Smooth muscle cell (in vitro differentiated cells): ENCODE measurements at regions not wholly inside any gene's neighbourhood (a gene's known extent, or its start where the extent isn't known, plus 50 kb on each side); places are given as distances from the start of the nearest gene placed in this dataset.

ENCODE experiments used
- DNase-seq: peaks from one replicate; lab custom pipeline; 2025; ENCODE audit not compliant: unreplicated experiment; lab: John Stamatoyannopoulos, UW
- H2AFZ ChIP-seq: fragments of 200-600 bp; sonication (generic); 2 replicates; pipeline ENCODE4 v1.6.0; 2016; ENCODE audit warnings: antibody characterized with exemption, low read depth, mild to moderate bottlenecking
- H3F3A ChIP-seq: fragments of 200-600 bp; sonication (generic); 2 replicates; pipeline ENCODE4 v1.6.0; 2017; ENCODE audit warnings: antibody characterized with exemption, low read depth
- H3K27ac ChIP-seq: fragments of 200-600 bp; sonication (generic); 2 replicates; pipeline ENCODE4 v1.5.1; 2016; ENCODE audit warnings: low read depth, mild to moderate bottlenecking
- H3K27me3 ChIP-seq: fragments of 200-600 bp; sonication (generic); 2 replicates; pipeline ENCODE4 v1.6.1; 2016; ENCODE audit warnings: low read depth, mild to moderate bottlenecking
- H3K36me3 ChIP-seq: fragments of 200-600 bp; sonication (generic); 2 replicates; pipeline ENCODE4 v1.5.1; 2016; ENCODE audit warnings: low read depth
- H3K4me1 ChIP-seq: fragments of 200-600 bp; sonication (generic); 2 replicates; pipeline ENCODE4 v1.5.1; 2016; ENCODE audit warnings: low read depth
- H3K4me2 ChIP-seq: fragments of 200-600 bp; sonication (generic); 2 replicates; pipeline ENCODE4 v1.6.0; 2016; ENCODE audit warnings: mild to moderate bottlenecking
- H3K4me3 ChIP-seq: fragments of 200-600 bp; sonication (generic); 2 replicates; pipeline ENCODE4 v1.5.1; 2016; ENCODE audit warnings: mild to moderate bottlenecking
- H3K79me2 ChIP-seq: fragments of 200-600 bp; sonication (generic); 2 replicates; pipeline ENCODE4 v1.6.0; 2016; ENCODE audit warnings: low read depth, mild to moderate bottlenecking
- H3K9ac ChIP-seq: fragments of 200-600 bp; sonication (generic); 2 replicates; pipeline ENCODE4 v1.6.0; 2016; ENCODE audit warnings: low read depth
- H3K9me3 ChIP-seq: fragments of 200-600 bp; sonication (generic); replicated peaks from 2 replicates; pipeline ENCODE4 v1.5.1; 2016; ENCODE audit warnings: low read depth
- H4K20me1 ChIP-seq: fragments of 200-600 bp; sonication (generic); 2 replicates; pipeline ENCODE4 v1.6.0; 2016; ENCODE audit warnings: low read depth
- WGBS: methylation state at CpG from one replicate; pipeline ENCODE4 v1.1.7; 2016; ENCODE audit warnings: low lambda C conversion rate; 5-methylcytosine and 5-hydroxymethylcytosine counted together
- TF ChIP-seq, protein P1 (sequence below): fragments of 200-600 bp; sonication (generic); IDR thresholded peaks from 2 replicates; pipeline ENCODE4 v1.5.1; 2017; ENCODE audit warnings: borderline replicate concordance, mild to moderate bottlenecking, antibody characterized with exemption; ENCODE audit not compliant: insufficient read depth, poor library complexity, severe bottlenecking

DNA sequence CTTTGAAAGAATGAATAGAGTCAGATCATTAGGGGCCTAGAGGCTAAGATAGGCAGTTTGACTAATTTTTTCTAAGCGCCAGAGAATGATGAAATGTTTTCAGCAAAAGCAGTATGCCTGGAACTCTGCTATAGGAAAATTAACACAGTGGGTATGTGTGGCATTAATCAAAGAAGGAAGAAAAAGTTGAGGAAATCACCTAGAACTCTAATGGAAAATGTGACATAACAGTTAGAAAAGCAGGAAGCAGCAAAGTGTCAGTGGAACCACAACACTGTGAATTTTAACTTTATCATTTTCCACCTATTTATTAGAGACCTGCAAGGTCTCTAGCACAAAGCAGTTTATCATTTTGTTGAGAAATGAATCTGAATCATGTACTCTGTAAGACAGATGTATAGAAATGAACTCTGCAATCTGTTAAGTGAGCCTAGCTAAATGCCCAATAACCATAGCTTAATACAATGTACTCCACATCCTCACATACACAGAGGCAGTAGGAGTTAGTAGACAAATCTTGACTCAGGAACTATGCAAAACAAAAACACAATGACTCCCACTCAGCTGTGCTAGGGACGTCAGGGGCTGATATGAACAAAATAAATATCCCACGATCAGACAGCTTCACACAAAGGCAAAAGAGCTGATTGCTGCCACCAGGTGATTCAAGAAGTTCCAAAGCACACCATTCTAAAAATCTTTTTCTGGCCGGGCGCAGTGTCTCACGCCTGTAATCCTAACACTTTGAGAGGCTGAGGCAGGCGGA is 500.7 kb upstream of the NFIA start:
- H3K27me3 ChIP-seq: no peaks in the 10 kb centered on the region
- H3K27ac ChIP-seq: no peak overlapping the region
- H3K79me2 ChIP-seq: no peaks in the 10 kb centered on the region
- H3K4me1 ChIP-seq: no peaks in the 10 kb centered on the region
- H4K20me1 ChIP-seq: no peaks in the 10 kb centered on the region
- 88% methylated on average over 7 of the region's 7 CpGs for WGBS
- H2AFZ ChIP-seq: no peak overlapping the region
- no peak overlapping the region for H3K4me3 ChIP-seq
- H3K9me3 ChIP-seq: no peaks in the 10 kb centered on the region
- H3K4me2 ChIP-seq: no peak overlapping the region
- no peaks in the 10 kb centered on the region for H3F3A ChIP-seq
- DNase-seq: no peak
- TF ChIP-seq, protein P1, sequence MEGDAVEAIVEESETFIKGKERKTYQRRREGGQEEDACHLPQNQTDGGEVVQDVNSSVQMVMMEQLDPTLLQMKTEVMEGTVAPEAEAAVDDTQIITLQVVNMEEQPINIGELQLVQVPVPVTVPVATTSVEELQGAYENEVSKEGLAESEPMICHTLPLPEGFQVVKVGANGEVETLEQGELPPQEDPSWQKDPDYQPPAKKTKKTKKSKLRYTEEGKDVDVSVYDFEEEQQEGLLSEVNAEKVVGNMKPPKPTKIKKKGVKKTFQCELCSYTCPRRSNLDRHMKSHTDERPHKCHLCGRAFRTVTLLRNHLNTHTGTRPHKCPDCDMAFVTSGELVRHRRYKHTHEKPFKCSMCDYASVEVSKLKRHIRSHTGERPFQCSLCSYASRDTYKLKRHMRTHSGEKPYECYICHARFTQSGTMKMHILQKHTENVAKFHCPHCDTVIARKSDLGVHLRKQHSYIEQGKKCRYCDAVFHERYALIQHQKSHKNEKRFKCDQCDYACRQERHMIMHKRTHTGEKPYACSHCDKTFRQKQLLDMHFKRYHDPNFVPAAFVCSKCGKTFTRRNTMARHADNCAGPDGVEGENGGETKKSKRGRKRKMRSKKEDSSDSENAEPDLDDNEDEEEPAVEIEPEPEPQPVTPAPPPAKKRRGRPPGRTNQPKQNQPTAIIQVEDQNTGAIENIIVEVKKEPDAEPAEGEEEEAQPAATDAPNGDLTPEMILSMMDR: no peak
- H3K9ac ChIP-seq: no peak overlapping the region
- no peaks in the 10 kb centered on the region for H3K36me3 ChIP-seq

DNA sequence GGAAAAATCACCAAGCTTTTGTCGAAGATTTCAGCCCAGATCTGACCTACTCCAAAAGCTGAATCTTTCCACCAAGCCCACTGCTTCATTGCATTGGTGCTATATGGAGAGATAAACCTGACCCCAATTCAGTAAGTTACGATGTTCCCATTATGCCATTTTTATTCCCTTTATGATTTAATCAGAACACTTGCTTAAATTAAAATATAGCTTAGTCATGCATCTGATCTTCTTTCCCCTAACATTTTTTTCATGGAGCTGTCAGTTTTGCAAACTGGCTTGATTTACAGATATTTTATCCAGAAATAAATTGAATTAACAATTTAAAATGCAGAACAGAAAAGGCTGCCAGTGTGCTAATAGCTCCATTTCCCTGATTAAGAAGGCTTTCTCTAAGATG is 503.5 kb upstream of the C1orf87 start:
- Histone ChIP-seq H2AFZ (no peak overlapping the region), H3K36me3 (no peaks in the 10 kb centered on the region), H3K27me3 (no peaks in the 10 kb centered on the region), H3K4me1 (no peaks in the 10 kb centered on the region), H3K4me3 (no peak overlapping the region), H3K27ac (no peak overlapping the region), H3K9ac (no peak overlapping the region), H3K79me2 (no peaks in the 10 kb centered on the region), H3K9me3 (no peaks in the 10 kb centered on the region), H3F3A (no peaks in the 10 kb centered on the region), H3K4me2 (no peak overlapping the region), H4K20me1 (no peaks in the 10 kb centered on the region)
- WGBS: 91% methylated on average over 2 of the region's 2 CpGs
- TF ChIP-seq, protein P1: no peak
- no peak for DNase-seq

DNA sequence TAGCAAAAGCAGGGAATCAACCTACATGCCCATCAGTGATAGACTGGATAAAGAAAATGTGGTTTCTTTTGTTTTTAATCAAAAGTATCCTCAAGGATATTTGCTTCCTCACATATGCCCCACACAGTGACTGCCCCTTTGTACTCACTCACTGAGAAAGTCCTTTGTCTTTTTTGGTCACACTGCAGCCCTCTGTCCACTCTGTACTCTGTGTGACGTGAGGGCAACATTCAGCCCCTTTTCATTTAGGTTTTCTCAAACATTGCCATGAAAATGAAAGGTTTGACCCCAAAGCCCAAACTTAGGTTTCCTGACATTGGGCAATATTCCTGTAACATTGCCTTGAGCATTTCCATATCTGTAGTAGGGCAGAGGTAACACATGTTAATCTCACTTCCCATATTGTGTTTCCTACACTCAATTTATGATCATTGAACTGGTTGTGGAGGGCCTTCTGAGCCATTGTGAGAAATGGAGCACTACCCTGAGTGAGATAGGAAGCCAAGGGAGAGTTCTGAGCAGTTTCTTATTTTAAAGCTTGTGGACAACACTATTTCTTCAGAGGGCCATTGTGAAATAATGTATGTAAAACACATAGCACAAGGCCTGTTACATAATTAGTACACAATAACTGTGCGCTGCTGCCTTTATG is 501.9 kb upstream of the C1orf87 start:
- Histone ChIP-seq H3K79me2 (no peaks in the 10 kb centered on the region), H3K27me3 (no peaks in the 10 kb centered on the region), H3K27ac (no peak overlapping the region), H3K4me2 (no peak overlapping the region), H3K9ac (no peak overlapping the region), H3K4me1 (no peaks in the 10 kb centered on the region), H4K20me1 (no peaks in the 10 kb centered on the region), H3F3A (no peaks in the 10 kb centered on the region), H3K36me3 (no peaks in the 10 kb centered on the region), H3K9me3 (no peaks in the 10 kb centered on the region), H2AFZ (no peak overlapping the region), H3K4me3 (no peak overlapping the region)
- DNase-seq: no peak
- WGBS: 98% methylated on average over 2 of the region's 2 CpGs
- TF ChIP-seq, protein P1: no peak
